ENCODE measurements at regions not wholly inside any gene's neighbourhood (a gene's known extent, or its start where the extent isn't known, plus 50 kb on each side); places are given as distances from the start of the nearest gene placed in this dataset.

DNA sequence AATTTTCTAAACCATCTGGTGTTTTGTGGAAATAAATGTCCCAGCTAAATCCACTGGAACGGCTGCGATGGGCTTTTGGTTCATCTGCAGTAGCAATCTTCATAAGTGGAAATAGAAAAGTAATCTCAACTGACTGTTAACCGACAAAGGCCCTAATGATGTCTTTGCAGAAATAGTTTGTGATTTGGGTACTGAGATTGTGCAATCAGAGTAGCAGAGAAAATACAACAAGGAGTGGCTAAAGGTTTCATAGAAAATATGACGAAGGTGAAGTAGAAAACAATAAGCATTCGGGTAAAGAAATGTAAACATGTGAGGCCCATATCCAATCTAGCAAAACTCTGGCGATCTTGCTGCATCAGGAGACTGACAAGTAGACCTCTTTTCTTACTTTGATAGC, 262.6 kb upstream of the MCTP2 start (continued):
- TF ChIP-seq, protein P1, sequence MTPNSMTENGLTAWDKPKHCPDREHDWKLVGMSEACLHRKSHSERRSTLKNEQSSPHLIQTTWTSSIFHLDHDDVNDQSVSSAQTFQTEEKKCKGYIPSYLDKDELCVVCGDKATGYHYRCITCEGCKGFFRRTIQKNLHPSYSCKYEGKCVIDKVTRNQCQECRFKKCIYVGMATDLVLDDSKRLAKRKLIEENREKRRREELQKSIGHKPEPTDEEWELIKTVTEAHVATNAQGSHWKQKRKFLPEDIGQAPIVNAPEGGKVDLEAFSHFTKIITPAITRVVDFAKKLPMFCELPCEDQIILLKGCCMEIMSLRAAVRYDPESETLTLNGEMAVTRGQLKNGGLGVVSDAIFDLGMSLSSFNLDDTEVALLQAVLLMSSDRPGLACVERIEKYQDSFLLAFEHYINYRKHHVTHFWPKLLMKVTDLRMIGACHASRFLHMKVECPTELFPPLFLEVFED (CRISPR knock-in tag; conservative IDR thresholded peaks at IDR 0.05): no peak
- TF ChIP-seq FOSL1 (tag; conservative IDR thresholded peaks at IDR 0.05) (no peak), TCF15 (CRISPR knock-in tag; IDR thresholded peaks at IDR 0.05) (no peak), ZNF217 (CRISPR knock-in tag; IDR thresholded peaks at IDR 0.05) (no peak), NCOA6 (IDR thresholded peaks at IDR 0.05) (no peak)

DNA sequence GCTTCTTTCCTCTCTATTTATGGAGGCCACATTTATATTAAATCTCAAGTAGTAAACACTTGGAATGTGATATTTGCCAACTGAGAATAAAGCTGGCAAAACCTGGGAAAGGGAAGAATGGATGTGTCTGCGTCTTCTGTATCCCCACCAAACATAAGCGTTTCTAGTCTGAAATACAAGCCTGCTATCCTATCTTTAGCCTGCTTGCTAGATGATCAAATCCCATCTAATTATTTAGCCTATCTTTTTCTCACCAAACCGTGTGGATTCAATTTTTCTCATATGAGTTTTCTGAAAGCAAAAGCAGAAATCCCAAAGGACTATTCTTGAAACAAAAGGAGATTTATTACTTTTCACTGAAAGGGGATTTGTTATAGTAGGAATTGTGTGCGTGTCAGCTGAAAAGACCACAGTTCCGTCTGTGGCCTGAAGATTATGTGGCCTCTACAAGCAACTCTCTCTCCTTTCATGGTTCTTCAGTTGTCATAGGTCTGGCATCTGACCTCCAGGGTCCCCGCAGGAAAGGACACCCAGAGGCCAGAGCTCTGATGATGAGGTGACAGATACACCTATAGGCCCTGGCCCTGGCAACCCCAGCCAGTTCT, 266.0 kb upstream of the MCTP2 start:
- ATAC-seq (no peak), DNase-seq (ENCODE audit: extremely low read depth in 1 of 4, low spot score in 3 of 4) (no peak), FAIRE-seq (no peak)
- H3K4me2 ChIP-seq (ENCODE audit: insufficient read depth, low read length): no peak overlapping the region
- no peak overlapping the region for H3K4me3 ChIP-seq
- POLR2A ChIA-PET: interaction anchor here (0.6 kb wide), 1 partner anchor 43 kb away, joined by 3 read pairs; no protein-coding TSS in a partner anchor
- no peaks in the 10 kb centered on the region for H3K9me1 ChIP-seq (ENCODE audit: control insufficient read depth, insufficient read depth, low read length)
- 2% methylated on average over 6 of the region's 6 CpGs for WGBS (ENCODE audit: insufficient coverage, low coverage, missing lambda C conversion rate)
- CTCF ChIA-PET (ENCODE audit: low intra/inter-chr PET ratio): no interaction called here
- H3K9me3 ChIP-seq (replicated peaks; ENCODE audit: control insufficient read depth, insufficient read depth, low read depth, low read length): peaks cover 4% of the 10 kb centered on the region; the same call in 1 of the 2 replicates
- in situ Hi-C loops (cut with MboI) (no loop called here), intact Hi-C loops (cut with micrococcal nuclease) (no loop called here)
- no peaks in the 10 kb centered on the region for H4K20me1 ChIP-seq (replicated peaks; ENCODE audit: control insufficient read depth, insufficient read depth, low read length)
- no peaks in the 10 kb centered on the region for H3K4me1 ChIP-seq (replicated peaks in 1 of 2; ENCODE audit: control insufficient read depth in 2 of 2, insufficient read depth in 2 of 2, low read length in 2 of 2)
- no TSS peak for BruUV-seq (replicated peaks)
- H3K27me3 ChIP-seq (ENCODE audit: control insufficient read depth in 2 of 2, insufficient read depth in 2 of 2, low read length in 2 of 2): no peaks in the 10 kb centered on the region
- H3K27ac ChIP-seq (ENCODE audit: extremely low read depth, low read depth, low read length): no peak overlapping the region
- H3K36me3 ChIP-seq (ENCODE audit: control insufficient read depth, insufficient read depth, low read length): no peaks in the 10 kb centered on the region
- no peak overlapping the region for H2AFZ ChIP-seq (ENCODE audit: low read depth, low read length)
- no peaks in the 10 kb centered on the region for H3K79me2 ChIP-seq (ENCODE audit: control insufficient read depth, insufficient read depth, low read length)
- no peak overlapping the region for H3K9ac ChIP-seq (ENCODE audit: insufficient read depth in 1 of 2, low read depth in 2 of 2, low read length in 2 of 2)
- no peak for TF ChIP-seq PTBP1 (IDR thresholded peaks at IDR 0.05; ENCODE audit: low read depth, low read length)
- TF ChIP-seq NR2C1 (IDR thresholded peaks at IDR 0.05): no peak
- no peak for TF ChIP-seq NR2C1 (tag; IDR thresholded peaks at IDR 0.05)
- no peak for TF ChIP-seq FOXM1 (IDR thresholded peaks at IDR 0.05; ENCODE audit: low read depth)
- no peak for TF ChIP-seq FOXM1 (CRISPR knock-in tag; IDR thresholded peaks at IDR 0.05; ENCODE audit: low read depth)
- no peak for TF ChIP-seq RBBP5 (IDR thresholded peaks at IDR 0.05; ENCODE audit: borderline replicate concordance, insufficient read depth, low read length, poor library complexity, severe bottlenecking)
- TF ChIP-seq, protein P2, sequence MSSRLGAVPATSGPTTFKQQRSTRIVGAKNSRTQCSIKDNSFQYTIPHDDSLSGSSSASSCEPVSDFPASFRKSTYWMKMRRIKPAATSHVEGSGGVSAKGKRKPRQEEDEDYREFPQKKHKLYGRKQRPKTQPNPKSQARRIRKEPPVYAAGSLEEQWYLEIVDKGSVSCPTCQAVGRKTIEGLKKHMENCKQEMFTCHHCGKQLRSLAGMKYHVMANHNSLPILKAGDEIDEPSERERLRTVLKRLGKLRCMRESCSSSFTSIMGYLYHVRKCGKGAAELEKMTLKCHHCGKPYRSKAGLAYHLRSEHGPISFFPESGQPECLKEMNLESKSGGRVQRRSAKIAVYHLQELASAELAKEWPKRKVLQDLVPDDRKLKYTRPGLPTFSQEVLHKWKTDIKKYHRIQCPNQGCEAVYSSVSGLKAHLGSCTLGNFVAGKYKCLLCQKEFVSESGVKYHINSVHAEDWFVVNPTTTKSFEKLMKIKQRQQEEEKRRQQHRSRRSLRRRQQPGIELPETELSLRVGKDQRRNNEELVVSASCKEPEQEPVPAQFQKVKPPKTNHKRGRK (tag; IDR thresholded peaks at IDR 0.05): no peak
- no peak for TF ChIP-seq BRF1 (IDR thresholded peaks at IDR 0.05; ENCODE audit: borderline replicate concordance, extremely low read depth, insufficient read length)
- no peak for TF ChIP-seq RBFOX2 (IDR thresholded peaks at IDR 0.05; ENCODE audit: low read depth, low read length)

Measured in K562 (cell line).